ENCODE measurements at regions not wholly inside any gene's neighbourhood (a gene's known extent, or its start where the extent isn't known, plus 50 kb on each side); places are given as distances from the start of the nearest gene placed in this dataset.

GRCh38 chr5:121516997-121517396 is 334.7 kb upstream of the FTMT start:
- TF ChIP-seq CTCF (IDR thresholded peaks at IDR 0.05; ENCODE audit: low read depth, low read length), result no peak
- no peak overlapping the region for H3K4me3 ChIP-seq (ENCODE audit: low read depth, low read length)

GRCh38 chr5:121525706-121526105 is 326.0 kb upstream of the FTMT start:
- no peak for TF ChIP-seq CTCF (IDR thresholded peaks at IDR 0.05; ENCODE audit: low read depth, low read length)
- H3K4me3 ChIP-seq (ENCODE audit: low read depth, low read length), result no peak overlapping the region

GRCh38 chr5:121526908-121527307 is 324.8 kb upstream of the FTMT start:
- no peak for TF ChIP-seq CTCF (IDR thresholded peaks at IDR 0.05; ENCODE audit: low read depth, low read length)

GRCh38 chr5:121533814-121534213 is 317.9 kb upstream of the FTMT start:
- H3K4me3 ChIP-seq (ENCODE audit: low read depth, low read length), result no peak overlapping the region
- no peak for TF ChIP-seq CTCF (IDR thresholded peaks at IDR 0.05; ENCODE audit: low read depth, low read length)

More at GRCh38 chr5:121526908-121527307, 324.8 kb upstream of the FTMT start:
- no peak overlapping the region for H3K4me3 ChIP-seq (ENCODE audit: low read depth, low read length)

- no peak for TF ChIP-seq CTCF (IDR thresholded peaks at IDR 0.05; ENCODE audit: low read depth, low read length)
- H3K4me3 ChIP-seq (ENCODE audit: low read depth, low read length), result no peak overlapping the region
Observed at GRCh38 chr5:121550989-121551388, 300.7 kb upstream of the FTMT start.

- TF ChIP-seq CTCF (IDR thresholded peaks at IDR 0.05; ENCODE audit: low read depth, low read length), result no peak
- no peak overlapping the region for H3K4me3 ChIP-seq (ENCODE audit: low read depth, low read length)
Observed at GRCh38 chr5:121559832-121560231, 291.9 kb upstream of the FTMT start.

- no peak for TF ChIP-seq CTCF (IDR thresholded peaks at IDR 0.05; ENCODE audit: low read depth, low read length)
- H3K4me3 ChIP-seq (ENCODE audit: low read depth, low read length), result no peak overlapping the region
Observed at GRCh38 chr5:121572061-121572460, 279.6 kb upstream of the FTMT start.

Data from WI38 (cell line).